HEK293 (cell line): ENCODE measurements at regions not wholly inside any gene's neighbourhood (a gene's known extent, or its start where the extent isn't known, plus 50 kb on each side); places are given as distances from the start of the nearest gene placed in this dataset.

Source experiments
- CTCF ChIA-PET: fragments of 350-600 bp; formaldehyde crosslinking; extraction: SDS; loops from one replicate; lab custom pipeline; 2021; ENCODE audit warnings: antibody characterized with exemption; lab: Yijun Ruan, JAX
- POLR2A ChIA-PET: fragments of 300-600 bp; formaldehyde crosslinking; extraction: SDS; loops from one replicate; lab custom pipeline; 2020; ENCODE audit warnings: antibody characterized with exemption, inconsistent platforms; lab: Yijun Ruan, JAX
- H3K27ac ChIP-seq: fragments of 200-500 bp; sonication (Bioruptor generic); 2 replicates; pipeline ENCODE4 v1.5.1; 2014; ENCODE audit warnings: low read depth, low read length, control low read depth, inconsistent platforms; ENCODE audit errors: extremely low read depth
- H3K36me3 ChIP-seq, 2 experiments: fragments of 200-500 bp in 1 of 2; sonication (Bioruptor generic) in 1 of 2; 1 replicate in 1 of 2; 2 replicates in 1 of 2; pipeline ENCODE4 v1.5.1; 2014 to 2017; ENCODE audit warnings: inconsistent platforms in 2 of 2, low read length in 2 of 2; ENCODE audit not compliant: control insufficient read depth in 2 of 2, insufficient read depth in 1 of 2
- H3K4me1 ChIP-seq: fragments of 200-500 bp; sonication (Bioruptor generic); 2 replicates; pipeline ENCODE4 v1.5.1; 2014; ENCODE audit warnings: mild to moderate bottlenecking, low read length, inconsistent platforms; ENCODE audit not compliant: control insufficient read depth, insufficient read depth
- H3K4me3 ChIP-seq: 2 replicates; pipeline ENCODE4 v1.5.1; 2011; ENCODE audit warnings: low read depth, mild to moderate bottlenecking, control low read depth, low read length, moderate library complexity
- H3K9me3 ChIP-seq: fragments of 200-500 bp; sonication (Bioruptor generic); 2 replicates; pipeline ENCODE4 v1.5.1; 2014; ENCODE audit warnings: low read depth, low read length, inconsistent platforms; ENCODE audit not compliant: control insufficient read depth, insufficient read depth
- HIC1 ChIP-seq: fragments of 450-650 bp; formaldehyde crosslinking; IDR thresholded peaks from 2 replicates; pipeline ENCODE4 v1.5.1; 2016; ENCODE audit warnings: missing biosample characterization, missing genetic modification characterization
- HOXA7 ChIP-seq: sonication (generic); formaldehyde crosslinking; IDR thresholded peaks from 2 replicates; pipeline ENCODE4 v1.8.1; 2022; ENCODE audit warnings: missing genetic modification reagents, borderline replicate concordance
- RBAK ChIP-seq: fragments of 450-650 bp; formaldehyde crosslinking; IDR thresholded peaks from 2 replicates; pipeline ENCODE4 v1.5.1; 2016; ENCODE audit warnings: missing biosample characterization, missing genetic modification characterization
- SCRT1 ChIP-seq: fragments of 450-650 bp; formaldehyde crosslinking; IDR thresholded peaks from 2 replicates; pipeline ENCODE4 v1.5.1; 2016; ENCODE audit warnings: missing biosample characterization, missing genetic modification characterization, borderline replicate concordance
- YY1 ChIP-seq: fragments of 450-650 bp; formaldehyde crosslinking; IDR thresholded peaks from 2 replicates; pipeline ENCODE4 v1.5.1; 2018; ENCODE audit warnings: missing biosample characterization, missing genetic modification characterization
- ZNF223 ChIP-seq: fragments of 450-650 bp; formaldehyde crosslinking; IDR thresholded peaks from 2 replicates; pipeline ENCODE4 v1.5.1; 2016; ENCODE audit warnings: missing biosample characterization, missing genetic modification characterization
- ZNF280C ChIP-seq: fragments of 450-650 bp; formaldehyde crosslinking; IDR thresholded peaks from 2 replicates; pipeline ENCODE4 v1.5.1; 2016; ENCODE audit warnings: missing biosample characterization, missing genetic modification characterization
- ZNF292 ChIP-seq: fragments of 450-650 bp; formaldehyde crosslinking; IDR thresholded peaks from 2 replicates; pipeline ENCODE4 v1.5.1; 2016; ENCODE audit warnings: low read depth, missing biosample characterization, missing genetic modification characterization, borderline replicate concordance
- ZNF391 ChIP-seq: fragments of 450-650 bp; formaldehyde crosslinking; IDR thresholded peaks from 2 replicates; pipeline ENCODE4 v1.5.1; 2016; ENCODE audit warnings: low read depth, missing biosample characterization, missing genetic modification characterization, borderline replicate concordance
- ZNF394 ChIP-seq: fragments of 450-650 bp; formaldehyde crosslinking; IDR thresholded peaks from 2 replicates; pipeline ENCODE4 v1.5.1; 2016; ENCODE audit warnings: missing biosample characterization, missing genetic modification characterization, mild to moderate bottlenecking, moderate library complexity, borderline replicate concordance
- ZNF398 ChIP-seq: fragments of 450-650 bp; formaldehyde crosslinking; IDR thresholded peaks from 2 replicates; pipeline ENCODE4 v1.5.1; 2017; ENCODE audit warnings: missing biosample characterization, missing genetic modification characterization
- ZNF518A ChIP-seq: fragments of 450-650 bp; formaldehyde crosslinking; conservative IDR thresholded peaks from 2 replicates; pipeline ENCODE4 v1.5.1; 2016; ENCODE audit warnings: low read depth, missing biosample characterization, missing genetic modification characterization
- ZNF629 ChIP-seq: fragments of 450-650 bp; formaldehyde crosslinking; IDR thresholded peaks from 2 replicates; pipeline ENCODE4 v1.5.1; 2017; ENCODE audit warnings: missing biosample characterization, missing genetic modification characterization
- ZNF701 ChIP-seq: fragments of 450-650 bp; formaldehyde crosslinking; IDR thresholded peaks from 2 replicates; pipeline ENCODE4 v1.5.1; 2016; ENCODE audit warnings: missing biosample characterization, missing genetic modification characterization
- ZNF707 ChIP-seq: fragments of 450-650 bp; formaldehyde crosslinking; IDR thresholded peaks from 2 replicates; pipeline ENCODE4 v1.5.1; 2016; ENCODE audit warnings: missing biosample characterization, missing genetic modification characterization
- ZNF747 ChIP-seq: fragments of 450-650 bp; formaldehyde crosslinking; IDR thresholded peaks from 2 replicates; pipeline ENCODE4 v1.5.1; 2016; ENCODE audit warnings: missing biosample characterization, missing genetic modification characterization
- ZNF776 ChIP-seq: fragments of 450-650 bp; formaldehyde crosslinking; IDR thresholded peaks from 2 replicates; pipeline ENCODE4 v1.5.0; 2017; ENCODE audit warnings: missing biosample characterization, missing genetic modification characterization, borderline replicate concordance
- TF ChIP-seq, protein P1 (sequence below): fragments of 450-650 bp; formaldehyde crosslinking; IDR thresholded peaks from 2 replicates; pipeline ENCODE4 v1.5.1; 2016; ENCODE audit warnings: missing biosample characterization, missing genetic modification characterization, borderline replicate concordance

DNA sequence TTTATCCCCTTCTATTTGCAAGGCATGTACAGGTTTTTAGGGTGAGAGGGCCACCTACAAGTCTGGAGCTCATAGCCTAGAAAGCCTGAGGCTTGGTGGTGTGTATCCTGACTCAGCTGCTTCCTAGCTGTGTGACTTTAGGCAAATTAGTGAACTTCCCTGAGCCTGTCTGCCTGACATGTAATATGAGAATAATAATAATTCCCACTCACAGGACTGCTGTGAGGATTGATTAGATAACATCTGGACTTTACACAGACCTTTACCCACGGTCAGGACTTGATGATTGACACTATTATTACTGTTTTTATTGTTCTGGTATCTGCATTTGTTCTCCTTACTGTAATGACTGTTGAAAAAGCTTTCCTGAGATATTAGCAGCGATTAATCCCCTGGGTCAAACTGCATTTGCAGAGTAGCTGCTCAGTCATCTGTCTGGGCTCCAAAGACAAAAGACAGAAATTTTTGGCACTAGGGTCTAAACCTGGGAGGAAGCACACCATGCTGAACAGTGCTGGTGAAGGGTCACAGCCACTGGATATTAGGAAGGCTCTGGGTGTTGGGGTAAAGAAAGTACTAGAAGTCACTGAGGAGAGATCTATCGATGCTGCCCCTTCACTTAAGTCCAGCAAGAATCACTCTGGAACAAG is 276.5 kb upstream of the FN1 start:
- H3K4me3 ChIP-seq = no peak overlapping the region
- no peak overlapping the region for H3K27ac ChIP-seq
- no peaks in the 10 kb centered on the region for H3K36me3 ChIP-seq
- TF ChIP-seq ZNF394 (tag by site-specific recombination) = no peak
- no peak for TF ChIP-seq ZNF776 (tag by site-specific recombination)
- TF ChIP-seq RBAK (tag by site-specific recombination) = no peak
- no peak for TF ChIP-seq SCRT1
- TF ChIP-seq ZNF707 (tag by site-specific recombination) = no peak
- no peak for TF ChIP-seq HOXA7 (CRISPR knock-in tag)
- ChIA-PET CTCF (interaction anchor here (1.5 kb wide), 1 partner anchor 9 kb away, joined by 3 read pairs; no protein-coding TSS in a partner anchor), POLR2A (no interaction called here)
- no peaks in the 10 kb centered on the region for H3K9me3 ChIP-seq
- H3K4me1 ChIP-seq = no peaks in the 10 kb centered on the region

DNA sequence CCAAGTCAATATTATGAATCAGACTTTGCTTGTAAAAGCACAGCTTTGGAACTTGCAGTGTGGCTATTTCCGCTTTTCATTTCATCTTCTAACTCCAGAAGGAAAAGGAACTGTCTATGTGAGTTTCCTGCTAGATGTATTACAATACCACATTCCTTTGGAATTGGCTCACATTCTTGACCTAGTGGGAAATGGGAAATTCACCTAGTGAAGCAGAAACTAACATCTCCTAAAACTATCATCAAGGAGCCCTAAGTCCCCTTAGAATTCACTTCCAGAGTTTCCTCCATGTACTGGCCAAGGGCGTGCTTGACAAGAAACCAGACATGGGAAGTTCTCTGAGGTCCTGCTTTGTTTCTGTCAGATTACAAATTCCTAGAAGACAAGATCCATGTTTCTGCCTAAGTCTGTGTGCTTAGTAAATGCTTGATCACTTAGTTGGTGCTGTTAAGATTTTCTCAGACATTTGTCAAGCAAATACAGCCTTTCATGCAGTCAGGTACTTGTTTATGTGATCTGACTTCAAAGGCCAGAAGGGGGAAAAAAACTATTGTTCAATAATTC is 275.7 kb upstream of the FN1 start:
- H3K36me3 ChIP-seq = no peaks in the 10 kb centered on the region
- H3K27ac ChIP-seq = no peak overlapping the region
- no peaks in the 10 kb centered on the region for H3K9me3 ChIP-seq
- H3K4me1 ChIP-seq = no peaks in the 10 kb centered on the region
- TF ChIP-seq HIC1 = no peak
- no peak for TF ChIP-seq ZNF701 (tag by site-specific recombination)
- TF ChIP-seq YY1 (tag by site-specific recombination) = no peak
- TF ChIP-seq ZNF518A = no peak
- no peak for TF ChIP-seq ZNF223 (tag by site-specific recombination)
- TF ChIP-seq ZNF629 (tag by site-specific recombination) = no peak
- TF ChIP-seq, protein P1, sequence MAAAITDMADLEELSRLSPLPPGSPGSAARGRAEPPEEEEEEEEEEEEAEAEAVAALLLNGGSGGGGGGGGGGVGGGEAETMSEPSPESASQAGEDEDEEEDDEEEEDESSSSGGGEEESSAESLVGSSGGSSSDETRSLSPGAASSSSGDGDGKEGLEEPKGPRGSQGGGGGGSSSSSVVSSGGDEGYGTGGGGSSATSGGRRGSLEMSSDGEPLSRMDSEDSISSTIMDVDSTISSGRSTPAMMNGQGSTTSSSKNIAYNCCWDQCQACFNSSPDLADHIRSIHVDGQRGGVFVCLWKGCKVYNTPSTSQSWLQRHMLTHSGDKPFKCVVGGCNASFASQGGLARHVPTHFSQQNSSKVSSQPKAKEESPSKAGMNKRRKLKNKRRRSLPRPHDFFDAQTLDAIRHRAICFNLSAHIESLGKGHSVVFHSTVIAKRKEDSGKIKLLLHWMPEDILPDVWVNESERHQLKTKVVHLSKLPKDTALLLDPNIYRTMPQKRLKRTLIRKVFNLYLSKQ (tag by site-specific recombination) = no peak
- no peak for TF ChIP-seq ZNF280C
- TF ChIP-seq ZNF747 (tag by site-specific recombination) = no peak
- TF ChIP-seq ZNF391 = no peak
- no peak for TF ChIP-seq ZNF398
- no peak for TF ChIP-seq ZNF292 (tag by site-specific recombination)
- ChIA-PET CTCF (no interaction called here), POLR2A (no interaction called here)
- H3K4me3 ChIP-seq = no peak overlapping the region
